MCF 10A (cell line): ENCODE measurements at regions not wholly inside any gene's neighbourhood (a gene's known extent, or its start where the extent isn't known, plus 50 kb on each side); places are given as distances from the start of the nearest gene placed in this dataset.

ENCODE experiments used
- BruUV-seq: library from RNA; stranded (reverse); fragments of 400-500 nt; replicated peaks from 2 replicates; lab custom pipeline; 2021; lab: Mats Ljungman, UMichigan
- CTCF ChIA-PET: fragments of 300-600 bp; sonication (Branson Sonifier 250); formaldehyde crosslinking; extraction: SDS; loops from one replicate; lab custom pipeline; 2021; ENCODE audit warnings: antibody characterized with exemption, inconsistent platforms; lab: Yijun Ruan, JAX
- POLR2A ChIA-PET: fragments of 300-600, 350-650 bp; sonication (Branson Sonifier 250); formaldehyde crosslinking; extraction: SDS; loops from one replicate; lab custom pipeline; 2020; ENCODE audit warnings: antibody characterized with exemption, inconsistent platforms; lab: Yijun Ruan, JAX
- DNase-seq: peaks from one replicate; pipeline ENCODE4 v3.0.0-alpha.2; 2018; ENCODE audit not compliant: unreplicated experiment
- H3K27ac Mint-ChIP-seq: one replicate; pipeline ENCODE4 v1.8.0; 2022; ENCODE audit warnings: mild to moderate bottlenecking, low read depth, mixed read lengths; ENCODE audit not compliant: unreplicated experiment
- H3K27me3 Mint-ChIP-seq: one replicate; pipeline ENCODE4 v1.8.0; 2022; ENCODE audit warnings: mixed read lengths; ENCODE audit not compliant: insufficient read depth, unreplicated experiment
- H3K36me3 Mint-ChIP-seq: one replicate; pipeline ENCODE4 v1.8.0; 2022; ENCODE audit warnings: mild to moderate bottlenecking, moderate library complexity, mixed read lengths; ENCODE audit not compliant: insufficient read depth, unreplicated experiment
- H3K4me1 Mint-ChIP-seq: one replicate; pipeline ENCODE4 v1.8.0; 2022; ENCODE audit warnings: mixed read lengths; ENCODE audit not compliant: insufficient read depth, unreplicated experiment
- H3K4me3 Mint-ChIP-seq: one replicate; pipeline ENCODE4 v1.8.0; 2022; ENCODE audit warnings: mild to moderate bottlenecking, moderate library complexity, mixed read lengths; ENCODE audit not compliant: unreplicated experiment
- H3K9me3 Mint-ChIP-seq: one replicate; pipeline ENCODE4 v1.8.0; 2022; ENCODE audit warnings: mixed read lengths; ENCODE audit not compliant: unreplicated experiment
- CTCF ChIP-seq: fragments of 200-600 bp; IDR thresholded peaks from one replicate; pipeline ENCODE4 v1.8.0; 2022; ENCODE audit warnings: antibody characterized with exemption, mild to moderate bottlenecking; ENCODE audit not compliant: unreplicated experiment
- intact Hi-C: fragments of 100-400 bp; cut with micrococcal nuclease; formaldehyde crosslinking; loops from 2 replicates; pipeline ENCODE4 v1.14.1; 2022

GRCh38 chr16:87226926-87227295 lies 90.3 kb downstream of the C16orf95 start:
- Mint-ChIP-seq H3K4me1 (no peaks in the 10 kb centered on the region), H3K27me3 (no peaks in the 10 kb centered on the region), H3K27ac (no peak overlapping the region), H3K4me3 (no peak overlapping the region), H3K36me3 (no peaks in the 10 kb centered on the region), H3K9me3 (peaks cover 7% of the 10 kb centered on the region)
- intact Hi-C loops, result no loop called here
- BruUV-seq, result no TSS peak
- POLR2A ChIA-PET, result interaction anchor here (1.2 kb wide), 1 partner anchor 20 kb away, joined by 4 read pairs; no protein-coding TSS in a partner anchor
- no peak for DNase-seq
- no peak for TF ChIP-seq CTCF
- CTCF ChIA-PET, result no interaction called here

GRCh38 chr16:87227296-87227951 lies 89.8 kb downstream of the C16orf95 start:
- ChIA-PET POLR2A (interaction anchor here (1.2 kb wide), 1 partner anchor 20 kb away, joined by 4 read pairs; no protein-coding TSS in a partner anchor), CTCF (no interaction called here)
- H3K4me1 Mint-ChIP-seq, result no peaks in the 10 kb centered on the region
- no peak for TF ChIP-seq CTCF
- intact Hi-C loops, result no loop called here
- BruUV-seq, result no TSS peak
- H3K9me3 Mint-ChIP-seq, result peaks cover 7% of the 10 kb centered on the region
- no peak overlapping the region for H3K4me3 Mint-ChIP-seq
- no peak for DNase-seq
- no peaks in the 10 kb centered on the region for H3K27me3 Mint-ChIP-seq
- H3K27ac Mint-ChIP-seq, result no peak overlapping the region
- no peaks in the 10 kb centered on the region for H3K36me3 Mint-ChIP-seq

- no TSS peak for BruUV-seq
- CTCF ChIA-PET, result no interaction called here
- intact Hi-C loops, result no loop called here
- H3K4me3 Mint-ChIP-seq, result no peak overlapping the region
- POLR2A ChIA-PET, result no interaction called here
- no peak overlapping the region for H3K27ac Mint-ChIP-seq
- DNase-seq, result no peak
- no peaks in the 10 kb centered on the region for H3K27me3 Mint-ChIP-seq
- TF ChIP-seq CTCF, result no peak
- H3K9me3 Mint-ChIP-seq, result peaks cover 7% of the 10 kb centered on the region
- no peaks in the 10 kb centered on the region for H3K4me1 Mint-ChIP-seq
- no peaks in the 10 kb centered on the region for H3K36me3 Mint-ChIP-seq
Observed at GRCh38 chr16:87228363-87228762, 88.8 kb downstream of the C16orf95 start.

GRCh38 chr16:87229230-87230188 lies 87.7 kb downstream of the C16orf95 start:
- Mint-ChIP-seq H3K36me3 (no peaks in the 10 kb centered on the region), H3K4me3 (no peak overlapping the region), H3K4me1 (no peaks in the 10 kb centered on the region), H3K9me3 (peaks cover 7% of the 10 kb centered on the region), H3K27ac (no peak overlapping the region), H3K27me3 (no peaks in the 10 kb centered on the region)
- CTCF ChIA-PET, result interaction anchor here (0.8 kb wide), 1 partner anchor 28 kb away, joined by 5 read pairs; no protein-coding TSS in a partner anchor
- POLR2A ChIA-PET, result interaction anchor here (0.6 kb wide), 1 partner anchor 16 kb away, joined by 5 read pairs; no protein-coding TSS in a partner anchor
- DNase-seq, result no peak
- no peak for TF ChIP-seq CTCF
- intact Hi-C loops, result no loop called here
- BruUV-seq, result no TSS peak
